OCI-LY7 (cell line): ENCODE measurements at regions not wholly inside any gene's neighbourhood (a gene's known extent, or its start where the extent isn't known, plus 50 kb on each side); places are given as distances from the start of the nearest gene placed in this dataset.

ENCODE experiments used
- CTCF ChIP-seq: fragments of 200-600 bp; sonication (generic); conservative IDR thresholded peaks from 2 replicates; pipeline ENCODE4 v1.5.1; 2014; ENCODE audit warnings: mild to moderate bottlenecking, antibody characterized with exemption, low read length, moderate library complexity, mixed read lengths
- EZH2phosphoT487 ChIP-seq: fragments of 200-600 bp; sonication (generic); IDR thresholded peaks from 2 replicates; pipeline ENCODE4 v1.6.1; 2018; ENCODE audit warnings: low read depth, borderline replicate concordance, mild to moderate bottlenecking, mixed run types, antibody characterized with exemption, low read length, moderate library complexity, mixed read lengths

GRCh38 chr2:120515759-120516678, 170.1 kb downstream of the INHBB start:
- TF ChIP-seq CTCF (no peak), EZH2phosphoT487 (no peak)
